LNCaP clone FGC (cell line): ENCODE measurements at regions not wholly inside any gene's neighbourhood (a gene's known extent, or its start where the extent isn't known, plus 50 kb on each side); places are given as distances from the start of the nearest gene placed in this dataset.

Experiments
- DNase-seq: peaks from one replicate; pipeline ENCODE4 v3.0.0-alpha.2; 2011; ENCODE audit warnings: low read depth
- H3K4me3 ChIP-seq: 2 replicates; pipeline ENCODE4 v1.5.1; 2011; ENCODE audit warnings: mild to moderate bottlenecking, low read depth, low read length, control low read depth
- TF ChIP-seq, protein P1 (sequence below): IDR thresholded peaks from 2 replicates; pipeline ENCODE4 v1.5.1; 2012; ENCODE audit warnings: mild to moderate bottlenecking; ENCODE audit not compliant: control insufficient read depth, insufficient read depth; ENCODE audit errors: extremely low read depth

DNA sequence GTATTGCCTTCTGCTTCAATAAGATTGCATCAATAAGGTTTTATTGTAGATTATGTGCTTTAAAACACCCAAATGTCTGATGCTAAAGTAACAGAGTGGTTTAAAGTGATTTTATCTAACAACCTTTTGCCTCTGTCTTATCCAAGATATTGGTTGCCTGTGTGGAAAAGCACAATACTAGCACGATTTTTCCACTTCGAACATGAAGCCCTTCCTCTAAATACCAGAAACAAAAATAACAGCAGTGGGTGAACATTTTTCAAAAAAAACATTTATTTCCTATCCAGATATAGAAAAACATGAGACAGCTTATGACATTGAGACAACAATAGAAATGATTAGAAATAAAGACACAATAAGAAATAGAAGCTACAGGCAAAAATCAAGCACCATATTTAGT lies 59.5 kb upstream of the MDFIC start:
- no peak overlapping the region for H3K4me3 ChIP-seq
- TF ChIP-seq, protein P1, sequence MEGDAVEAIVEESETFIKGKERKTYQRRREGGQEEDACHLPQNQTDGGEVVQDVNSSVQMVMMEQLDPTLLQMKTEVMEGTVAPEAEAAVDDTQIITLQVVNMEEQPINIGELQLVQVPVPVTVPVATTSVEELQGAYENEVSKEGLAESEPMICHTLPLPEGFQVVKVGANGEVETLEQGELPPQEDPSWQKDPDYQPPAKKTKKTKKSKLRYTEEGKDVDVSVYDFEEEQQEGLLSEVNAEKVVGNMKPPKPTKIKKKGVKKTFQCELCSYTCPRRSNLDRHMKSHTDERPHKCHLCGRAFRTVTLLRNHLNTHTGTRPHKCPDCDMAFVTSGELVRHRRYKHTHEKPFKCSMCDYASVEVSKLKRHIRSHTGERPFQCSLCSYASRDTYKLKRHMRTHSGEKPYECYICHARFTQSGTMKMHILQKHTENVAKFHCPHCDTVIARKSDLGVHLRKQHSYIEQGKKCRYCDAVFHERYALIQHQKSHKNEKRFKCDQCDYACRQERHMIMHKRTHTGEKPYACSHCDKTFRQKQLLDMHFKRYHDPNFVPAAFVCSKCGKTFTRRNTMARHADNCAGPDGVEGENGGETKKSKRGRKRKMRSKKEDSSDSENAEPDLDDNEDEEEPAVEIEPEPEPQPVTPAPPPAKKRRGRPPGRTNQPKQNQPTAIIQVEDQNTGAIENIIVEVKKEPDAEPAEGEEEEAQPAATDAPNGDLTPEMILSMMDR: no peak
- DNase-seq: no peak

DNA sequence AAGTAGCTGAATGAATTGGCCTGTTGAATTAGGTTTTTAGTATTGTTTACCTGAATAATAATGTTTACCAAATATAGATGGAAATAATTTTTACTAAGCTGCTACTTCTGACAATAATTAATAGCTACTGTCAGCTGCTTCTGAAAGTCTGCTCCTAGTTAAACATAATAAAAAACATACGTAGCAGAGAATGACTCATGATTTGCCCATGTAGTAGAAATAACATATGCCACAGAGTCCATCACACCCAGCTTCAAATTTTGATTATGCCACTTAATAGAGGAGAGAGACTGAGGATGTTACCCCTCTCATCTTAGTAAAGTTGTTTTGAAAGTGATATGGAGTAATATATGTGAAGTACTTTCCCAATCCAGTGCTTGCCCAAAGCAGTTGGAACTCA lies 57.6 kb upstream of the MDFIC start:
- TF ChIP-seq, protein P1: no peak
- no peak overlapping the region for H3K4me3 ChIP-seq
- DNase-seq: no peak

DNA sequence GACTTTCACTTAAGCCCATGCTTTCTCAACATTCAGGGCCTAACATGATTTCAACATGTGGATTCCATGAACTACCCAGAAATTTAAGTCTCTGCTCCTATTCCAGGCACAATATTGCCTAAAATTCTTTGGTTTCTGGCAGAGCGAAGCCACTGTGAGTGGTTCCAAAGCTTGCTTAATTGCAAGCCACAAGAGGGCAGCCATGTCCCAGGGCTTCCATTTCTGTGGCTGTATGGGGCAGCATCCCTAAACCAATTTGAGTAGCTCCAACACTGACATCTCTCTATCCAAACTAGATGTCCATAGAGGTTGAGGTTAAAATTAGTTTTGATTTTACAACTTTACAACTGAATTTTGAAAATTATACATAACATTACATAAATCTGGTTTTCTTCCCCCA lies 56.3 kb upstream of the MDFIC start:
- no peak overlapping the region for H3K4me3 ChIP-seq
- DNase-seq: no peak
- TF ChIP-seq, protein P1: peak; percentile 62
